ENCODE measurements at regions not wholly inside any gene's neighbourhood (a gene's known extent, or its start where the extent isn't known, plus 50 kb on each side); places are given as distances from the start of the nearest gene placed in this dataset.

DNA sequence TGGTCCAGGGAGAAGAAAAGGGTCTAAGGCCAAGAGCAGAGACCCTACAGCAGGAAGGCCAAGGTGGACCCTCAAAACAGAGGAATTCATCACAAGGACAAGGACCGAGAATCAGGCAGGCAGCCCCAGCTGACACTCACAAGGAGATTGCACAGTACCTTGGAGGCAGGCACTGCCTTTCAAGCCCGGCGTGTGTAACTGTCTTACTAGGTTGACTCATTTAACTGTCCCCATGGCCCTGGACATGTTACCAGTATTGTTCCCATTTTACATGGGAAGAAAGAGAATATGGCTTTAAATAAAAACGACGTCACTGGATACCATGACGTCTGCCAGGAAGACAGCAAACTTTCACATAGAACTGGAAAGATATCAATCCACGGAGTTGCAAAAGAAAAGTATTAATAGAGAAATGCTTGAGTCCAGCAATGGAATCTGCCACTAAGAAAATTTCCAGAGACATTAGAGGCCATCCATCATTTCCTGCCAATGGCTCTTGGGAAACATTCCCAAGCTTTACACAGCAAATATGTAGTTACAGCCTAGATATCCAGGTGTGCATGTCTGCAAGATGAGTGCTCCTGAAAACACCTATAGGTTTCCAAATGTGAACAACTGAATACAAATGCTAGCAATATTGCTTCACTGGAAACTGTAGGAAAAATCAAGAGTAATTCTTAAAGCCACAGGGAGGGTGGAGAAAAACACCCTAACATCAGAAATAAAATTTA, 111.5 kb upstream of the RPS6KA2 start:
- TF ChIP-seq, protein P1, sequence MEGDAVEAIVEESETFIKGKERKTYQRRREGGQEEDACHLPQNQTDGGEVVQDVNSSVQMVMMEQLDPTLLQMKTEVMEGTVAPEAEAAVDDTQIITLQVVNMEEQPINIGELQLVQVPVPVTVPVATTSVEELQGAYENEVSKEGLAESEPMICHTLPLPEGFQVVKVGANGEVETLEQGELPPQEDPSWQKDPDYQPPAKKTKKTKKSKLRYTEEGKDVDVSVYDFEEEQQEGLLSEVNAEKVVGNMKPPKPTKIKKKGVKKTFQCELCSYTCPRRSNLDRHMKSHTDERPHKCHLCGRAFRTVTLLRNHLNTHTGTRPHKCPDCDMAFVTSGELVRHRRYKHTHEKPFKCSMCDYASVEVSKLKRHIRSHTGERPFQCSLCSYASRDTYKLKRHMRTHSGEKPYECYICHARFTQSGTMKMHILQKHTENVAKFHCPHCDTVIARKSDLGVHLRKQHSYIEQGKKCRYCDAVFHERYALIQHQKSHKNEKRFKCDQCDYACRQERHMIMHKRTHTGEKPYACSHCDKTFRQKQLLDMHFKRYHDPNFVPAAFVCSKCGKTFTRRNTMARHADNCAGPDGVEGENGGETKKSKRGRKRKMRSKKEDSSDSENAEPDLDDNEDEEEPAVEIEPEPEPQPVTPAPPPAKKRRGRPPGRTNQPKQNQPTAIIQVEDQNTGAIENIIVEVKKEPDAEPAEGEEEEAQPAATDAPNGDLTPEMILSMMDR (tag by site-specific recombination; IDR thresholded peaks at IDR 0.05), result no peak
- TF ChIP-seq ZNF214 (tag by site-specific recombination; IDR thresholded peaks at IDR 0.05; ENCODE audit: borderline replicate concordance), result no peak
- no peak for TF ChIP-seq ZNF24 (tag by site-specific recombination; IDR thresholded peaks at IDR 0.05)

Measured in HEK293 (cell line).